Esophagus muscularis mucosa (tissue), 3 donors: ENCODE measurements at regions not wholly inside any gene's neighbourhood (a gene's known extent, or its start where the extent isn't known, plus 50 kb on each side); places are given as distances from the start of the nearest gene placed in this dataset.

Experiments
- POLR2A ChIP-seq: fragments of 450-650 bp; IDR thresholded peaks from one replicate; pipeline ENCODE4 v1.6.1; 2017; ENCODE audit warnings: antibody characterized with exemption, moderate library complexity, mild to moderate bottlenecking, low read depth
- POLR2AphosphoS5 ChIP-seq, 2 donors: sonication (generic); formaldehyde crosslinking; IDR thresholded peaks; one replicate each; pipeline ENCODE4 v1.6.1; 2017; ENCODE audit warnings: antibody characterized with exemption in 2 of 2
- TF ChIP-seq, protein P1 (sequence below), 3 experiments: fragments of 200-600 bp in 2 of 3; fragments of 450-650 bp in 1 of 3; sonication (generic) in 2 of 3; IDR thresholded peaks; one replicate each; pipeline ENCODE4 v1.5.1; 2017 to 2019; ENCODE audit warnings: antibody characterized with exemption in 3 of 3, mild to moderate bottlenecking in 2 of 3, moderate library complexity in 1 of 3

- TF ChIP-seq POLR2AphosphoS5 (IDR thresholded peaks at IDR 0.05) = no peak
- TF ChIP-seq, protein P1, sequence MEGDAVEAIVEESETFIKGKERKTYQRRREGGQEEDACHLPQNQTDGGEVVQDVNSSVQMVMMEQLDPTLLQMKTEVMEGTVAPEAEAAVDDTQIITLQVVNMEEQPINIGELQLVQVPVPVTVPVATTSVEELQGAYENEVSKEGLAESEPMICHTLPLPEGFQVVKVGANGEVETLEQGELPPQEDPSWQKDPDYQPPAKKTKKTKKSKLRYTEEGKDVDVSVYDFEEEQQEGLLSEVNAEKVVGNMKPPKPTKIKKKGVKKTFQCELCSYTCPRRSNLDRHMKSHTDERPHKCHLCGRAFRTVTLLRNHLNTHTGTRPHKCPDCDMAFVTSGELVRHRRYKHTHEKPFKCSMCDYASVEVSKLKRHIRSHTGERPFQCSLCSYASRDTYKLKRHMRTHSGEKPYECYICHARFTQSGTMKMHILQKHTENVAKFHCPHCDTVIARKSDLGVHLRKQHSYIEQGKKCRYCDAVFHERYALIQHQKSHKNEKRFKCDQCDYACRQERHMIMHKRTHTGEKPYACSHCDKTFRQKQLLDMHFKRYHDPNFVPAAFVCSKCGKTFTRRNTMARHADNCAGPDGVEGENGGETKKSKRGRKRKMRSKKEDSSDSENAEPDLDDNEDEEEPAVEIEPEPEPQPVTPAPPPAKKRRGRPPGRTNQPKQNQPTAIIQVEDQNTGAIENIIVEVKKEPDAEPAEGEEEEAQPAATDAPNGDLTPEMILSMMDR (IDR thresholded peaks at IDR 0.05) = no peak
- TF ChIP-seq POLR2A = no peak
Measured at GRCh38 chr3:98984024-98984423, 82.5 kb upstream of the DCBLD2 start.
